Loucy (cell line): ENCODE measurements at regions not wholly inside any gene's neighbourhood (a gene's known extent, or its start where the extent isn't known, plus 50 kb on each side); places are given as distances from the start of the nearest gene placed in this dataset.

Source experiments
- CTCF ChIP-seq: fragments of 200-600 bp; sonication (generic); conservative IDR thresholded peaks from 2 replicates; pipeline ENCODE4 v1.5.1; 2014; ENCODE audit warnings: mild to moderate bottlenecking, antibody characterized with exemption, low read length
- EZH2phosphoT487 ChIP-seq: fragments of 200-600 bp; IDR thresholded peaks from 2 replicates; pipeline ENCODE4 v1.6.1; 2018; ENCODE audit warnings: antibody characterized with exemption, mild to moderate bottlenecking, moderate library complexity, borderline replicate concordance

- no peak for TF ChIP-seq CTCF
- no peak for TF ChIP-seq EZH2phosphoT487
Measured at GRCh38 chr5:58081435-58081834, 378.5 kb downstream of the PLK2 start.
